AG08395 (cell line): ENCODE measurements at regions not wholly inside any gene's neighbourhood (a gene's known extent, or its start where the extent isn't known, plus 50 kb on each side); places are given as distances from the start of the nearest gene placed in this dataset.

Source experiments
- DNase-seq: peaks from one replicate; pipeline ENCODE4 v3.0.0; 2012; ENCODE audit warnings: mixed read lengths, low spot score

GRCh38 chr5:173764332-173765028 lies 123.7 kb upstream of the CPEB4 start:
- peak; percentile 98 for DNase-seq

GRCh38 chr5:173765029-173765644 lies 123.0 kb upstream of the CPEB4 start:
- DNase-seq, result no peak

- no peak for DNase-seq
These were observed 122.5 kb upstream of the CPEB4 start for GRCh38 chr5:173765661-173766060.

- DNase-seq, result no peak
These were observed 120.4 kb upstream of the CPEB4 start for GRCh38 chr5:173767574-173768266.

GRCh38 chr5:173768267-173768806 lies 119.8 kb upstream of the CPEB4 start:
- no peak for DNase-seq

GRCh38 chr5:173768891-173769290 lies 119.3 kb upstream of the CPEB4 start:
- DNase-seq, result no peak

- DNase-seq, result no peak
These were observed 117.5 kb upstream of the CPEB4 start for GRCh38 chr5:173770637-173771036.

GRCh38 chr5:173771121-173771724 lies 116.9 kb upstream of the CPEB4 start:
- no peak for DNase-seq

GRCh38 chr5:173771725-173772383 lies 116.3 kb upstream of the CPEB4 start:
- no peak for DNase-seq

- DNase-seq, result no peak
These were observed 115.6 kb upstream of the CPEB4 start for GRCh38 chr5:173772384-173773059.

- DNase-seq, result no peak
These were observed 113.8 kb upstream of the CPEB4 start for GRCh38 chr5:173774271-173774761.

- no peak for DNase-seq
These were observed 112.6 kb upstream of the CPEB4 start for GRCh38 chr5:173775261-173776197.

GRCh38 chr5:173777149-173777548 lies 111.0 kb upstream of the CPEB4 start:
- no peak for DNase-seq

- no peak for DNase-seq
These were observed 110.5 kb upstream of the CPEB4 start for GRCh38 chr5:173777674-173778073.

GRCh38 chr5:173778152-173778782 lies 109.9 kb upstream of the CPEB4 start:
- DNase-seq, result no peak

- DNase-seq, result no peak
These were observed 109.3 kb upstream of the CPEB4 start for GRCh38 chr5:173778784-173779304.

GRCh38 chr5:173780235-173781234 lies 107.6 kb upstream of the CPEB4 start:
- no peak for DNase-seq

- no peak for DNase-seq
These were observed 106.7 kb upstream of the CPEB4 start for GRCh38 chr5:173781432-173781815.
